Liver (tissue), 3 donors: ENCODE measurements at regions not wholly inside any gene's neighbourhood (a gene's known extent, or its start where the extent isn't known, plus 50 kb on each side); places are given as distances from the start of the nearest gene placed in this dataset.

Experiments
- EGR1 ChIP-seq, 2 donors: IDR thresholded peaks; 2 replicates each; pipeline ENCODE4 v1.6.1; 2016 to 2018; ENCODE audit warnings: antibody characterized with exemption in 2 of 2, low read depth in 2 of 2
- GABPA ChIP-seq, 2 donors: IDR thresholded peaks in 1 of 2; conservative IDR thresholded peaks in 1 of 2; 2 replicates each; pipeline ENCODE4 v1.6.1; 2016; ENCODE audit warnings: antibody characterized with exemption in 2 of 2, mild to moderate bottlenecking in 1 of 2, moderate library complexity in 1 of 2
- HNF4G ChIP-seq: IDR thresholded peaks from 2 replicates; pipeline ENCODE4 v1.6.1; 2016; ENCODE audit warnings: antibody characterized with exemption
- JUND ChIP-seq, 2 donors: IDR thresholded peaks; 2 replicates each; pipeline ENCODE4 v1.6.1; 2016; ENCODE audit warnings: antibody characterized with exemption in 2 of 2
- RAD21 ChIP-seq, 2 donors: IDR thresholded peaks; 2 replicates each; pipeline ENCODE4 v1.6.1; 2016; ENCODE audit warnings: antibody characterized with exemption in 2 of 2, mild to moderate bottlenecking in 2 of 2
- RXRA ChIP-seq, 2 donors: IDR thresholded peaks; 2 replicates each; pipeline ENCODE4 v1.6.1; 2017 to 2018; ENCODE audit warnings: antibody characterized with exemption in 2 of 2, mild to moderate bottlenecking in 1 of 2
- SP1 ChIP-seq: IDR thresholded peaks from 2 replicates; pipeline ENCODE4 v1.6.1; 2018; ENCODE audit warnings: antibody characterized with exemption, mild to moderate bottlenecking
- TAF1 ChIP-seq: conservative IDR thresholded peaks from 2 replicates; pipeline ENCODE4 v1.6.1; 2016; ENCODE audit warnings: antibody characterized with exemption, mild to moderate bottlenecking
- TF ChIP-seq, protein P1 (sequence below): fragments of 150-350 bp; IDR thresholded peaks from 2 replicates; pipeline ENCODE4 v1.5.1; 2017; ENCODE audit warnings: improper control_type of control experiment, low read depth, low read length; ENCODE audit not compliant: missing input control
- TF ChIP-seq, protein P2 (sequence below): IDR thresholded peaks from 2 replicates; pipeline ENCODE4 v1.6.1; 2016; ENCODE audit warnings: antibody characterized with exemption
- donor health status: healthy.
- donor health status: healthy.

DNA sequence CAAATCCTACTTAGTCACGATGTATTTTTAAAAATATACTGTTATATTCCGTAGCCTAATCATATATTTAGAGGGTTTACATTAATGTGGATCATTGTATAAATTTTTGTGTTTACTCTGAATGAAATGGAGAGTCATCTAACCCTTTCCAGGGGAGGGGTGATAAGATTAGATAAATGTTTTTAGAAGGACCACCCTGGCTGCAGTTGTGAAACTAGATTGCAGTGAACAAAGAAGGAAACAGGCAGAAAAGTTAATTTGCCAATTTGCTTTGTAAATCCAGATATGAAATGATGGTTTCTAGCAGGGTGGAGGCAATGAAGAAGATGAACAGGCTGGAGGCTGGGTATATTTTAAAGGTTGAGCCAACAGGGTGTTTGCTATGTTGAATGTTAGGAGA lies 477.7 kb upstream of the ZMIZ1 start:
- no peak for TF ChIP-seq RAD21 (IDR thresholded peaks at IDR 0.05)
- TF ChIP-seq, protein P1, sequence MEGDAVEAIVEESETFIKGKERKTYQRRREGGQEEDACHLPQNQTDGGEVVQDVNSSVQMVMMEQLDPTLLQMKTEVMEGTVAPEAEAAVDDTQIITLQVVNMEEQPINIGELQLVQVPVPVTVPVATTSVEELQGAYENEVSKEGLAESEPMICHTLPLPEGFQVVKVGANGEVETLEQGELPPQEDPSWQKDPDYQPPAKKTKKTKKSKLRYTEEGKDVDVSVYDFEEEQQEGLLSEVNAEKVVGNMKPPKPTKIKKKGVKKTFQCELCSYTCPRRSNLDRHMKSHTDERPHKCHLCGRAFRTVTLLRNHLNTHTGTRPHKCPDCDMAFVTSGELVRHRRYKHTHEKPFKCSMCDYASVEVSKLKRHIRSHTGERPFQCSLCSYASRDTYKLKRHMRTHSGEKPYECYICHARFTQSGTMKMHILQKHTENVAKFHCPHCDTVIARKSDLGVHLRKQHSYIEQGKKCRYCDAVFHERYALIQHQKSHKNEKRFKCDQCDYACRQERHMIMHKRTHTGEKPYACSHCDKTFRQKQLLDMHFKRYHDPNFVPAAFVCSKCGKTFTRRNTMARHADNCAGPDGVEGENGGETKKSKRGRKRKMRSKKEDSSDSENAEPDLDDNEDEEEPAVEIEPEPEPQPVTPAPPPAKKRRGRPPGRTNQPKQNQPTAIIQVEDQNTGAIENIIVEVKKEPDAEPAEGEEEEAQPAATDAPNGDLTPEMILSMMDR: no peak
- TF ChIP-seq EGR1 (IDR thresholded peaks at IDR 0.05; ENCODE audit: low read depth in 2 of 2): no peak
- TF ChIP-seq JUND (IDR thresholded peaks at IDR 0.05): no peak
- TF ChIP-seq SP1: no peak
- TF ChIP-seq GABPA (IDR thresholded peaks at IDR 0.05 in 1 of 2, conservative IDR thresholded peaks at IDR 0.05 in 1 of 2): no peak
- TF ChIP-seq, protein P2, sequence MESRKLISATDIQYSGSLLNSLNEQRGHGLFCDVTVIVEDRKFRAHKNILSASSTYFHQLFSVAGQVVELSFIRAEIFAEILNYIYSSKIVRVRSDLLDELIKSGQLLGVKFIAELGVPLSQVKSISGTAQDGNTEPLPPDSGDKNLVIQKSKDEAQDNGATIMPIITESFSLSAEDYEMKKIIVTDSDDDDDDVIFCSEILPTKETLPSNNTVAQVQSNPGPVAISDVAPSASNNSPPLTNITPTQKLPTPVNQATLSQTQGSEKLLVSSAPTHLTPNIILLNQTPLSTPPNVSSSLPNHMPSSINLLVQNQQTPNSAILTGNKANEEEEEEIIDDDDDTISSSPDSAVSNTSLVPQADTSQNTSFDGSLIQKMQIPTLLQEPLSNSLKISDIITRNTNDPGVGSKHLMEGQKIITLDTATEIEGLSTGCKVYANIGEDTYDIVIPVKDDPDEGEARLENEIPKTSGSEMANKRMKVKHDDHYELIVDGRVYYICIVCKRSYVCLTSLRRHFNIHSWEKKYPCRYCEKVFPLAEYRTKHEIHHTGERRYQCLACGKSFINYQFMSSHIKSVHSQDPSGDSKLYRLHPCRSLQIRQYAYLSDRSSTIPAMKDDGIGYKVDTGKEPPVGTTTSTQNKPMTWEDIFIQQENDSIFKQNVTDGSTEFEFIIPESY: no peak
- no peak for TF ChIP-seq RXRA (IDR thresholded peaks at IDR 0.05)
- TF ChIP-seq TAF1: no peak
- TF ChIP-seq HNF4G: no peak
